ENCODE measurements at regions not wholly inside any gene's neighbourhood (a gene's known extent, or its start where the extent isn't known, plus 50 kb on each side); places are given as distances from the start of the nearest gene placed in this dataset.

- no peak overlapping the region for H3K4me3 ChIP-seq (ENCODE audit: insufficient read depth, low read depth, low read length)
- H4K20me1 ChIP-seq (ENCODE audit: insufficient read depth, low read length), result no peaks in the 10 kb centered on the region
- dilution Hi-C loops (cut with HindIII; ENCODE audit: low sequenced_read_pairs, unreplicated experiment) (no loop called here), in situ Hi-C loops (cut with MboI; ENCODE audit: low sequenced_read_pairs) (no loop called here), intact Hi-C loops (cut with micrococcal nuclease) (no loop called here)
- H3K9me1 ChIP-seq (ENCODE audit: insufficient read depth, low read length), result no peaks in the 10 kb centered on the region
- no peak overlapping the region for H4K91ac ChIP-seq (ENCODE audit: insufficient read depth, low read depth, low read length)
- no peak overlapping the region for H3K56ac ChIP-seq (ENCODE audit: extremely low read depth, insufficient read depth, low read length)
- no peak overlapping the region for H3K14ac ChIP-seq (replicated peaks; ENCODE audit: low read depth, low read length)
- H3K79me1 ChIP-seq (ENCODE audit: low read depth in 1 of 2, low read length in 2 of 2), result no peaks in the 10 kb centered on the region
- H3K36me3 ChIP-seq (ENCODE audit: control insufficient read depth, insufficient read depth, low read length), result no peaks in the 10 kb centered on the region
- H3K9ac ChIP-seq (ENCODE audit: low read depth, low read length), result no peak overlapping the region
- no peak overlapping the region for H3K27ac ChIP-seq (ENCODE audit: insufficient read depth, low read length)
- no peak overlapping the region for H2BK5ac ChIP-seq (ENCODE audit: low read depth, low read length, poor library complexity, severe bottlenecking)
- no peak overlapping the region for H4K8ac ChIP-seq (ENCODE audit: low read depth in 2 of 2, low read length in 2 of 2)
- no peak overlapping the region for H3K23ac ChIP-seq (ENCODE audit: low read depth, low read length)
- H2BK120ac ChIP-seq (ENCODE audit: low read depth, low read length), result no peak overlapping the region
- no peak overlapping the region for H3K4me2 ChIP-seq (ENCODE audit: low read depth, low read length)
- H2BK20ac ChIP-seq (ENCODE audit: low read depth, low read length), result no peak overlapping the region
- H3K27me3 ChIP-seq (ENCODE audit: control insufficient read depth, insufficient read depth, low read length), result no peaks in the 10 kb centered on the region
- TF ChIP-seq CEBPB (IDR thresholded peaks at IDR 0.05; ENCODE audit: low read depth, low read length) (no peak), MAFK (IDR thresholded peaks at IDR 0.05; ENCODE audit: low read depth, low read length) (no peak), RCOR1 (IDR thresholded peaks at IDR 0.05; ENCODE audit: insufficient replicate concordance, low read length) (no peak), CTCF (conservative IDR thresholded peaks at IDR 0.05; ENCODE audit: low read depth, low read length) (no peak), POLR2A (IDR thresholded peaks at IDR 0.05; ENCODE audit: low read depth, low read length) (no peak), NFE2L2 (IDR thresholded peaks at IDR 0.05; ENCODE audit: low read depth, low read length) (no peak), RAD21 (IDR thresholded peaks at IDR 0.05; ENCODE audit: low read length) (no peak), RFX5 (IDR thresholded peaks at IDR 0.05; ENCODE audit: low read depth, low read length) (no peak), MXI1 (IDR thresholded peaks at IDR 0.05; ENCODE audit: borderline replicate concordance, low read depth, low read length) (no peak), BHLHE40 (IDR thresholded peaks at IDR 0.05; ENCODE audit: low read depth, low read length) (no peak), CHD1 (IDR thresholded peaks at IDR 0.05; ENCODE audit: low read depth, low read length) (no peak), ELK1 (IDR thresholded peaks at IDR 0.05; ENCODE audit: borderline replicate concordance, low read depth, low read length) (no peak)
- H3K4me1 ChIP-seq (ENCODE audit: control insufficient read depth, insufficient read depth, low read length), result no peaks in the 10 kb centered on the region
- WGBS, 2 experiments (ENCODE audit: extremely low coverage in 2 of 2, insufficient read length in 1 of 2), result 76% methylated on average over 5 of the region's 7 CpGs; no CpG with 5 or more reads in 1 of the 2 experiments
- ChIA-PET CTCF (no interaction called here), POLR2A (ENCODE audit: unreplicated experiment) (no interaction called here)
- no TSS peak for BruUV-seq (replicated peaks)
- ATAC-seq (ENCODE audit: low read depth) (no peak), DNase-seq (no peak)
- no peak overlapping the region for H4K5ac ChIP-seq (ENCODE audit: low read depth, low read length)
- no peak overlapping the region for H2AFZ ChIP-seq (replicated peaks; ENCODE audit: low read length, poor library complexity)
- H2AK5ac ChIP-seq (ENCODE audit: low read depth, low read length), result no peak overlapping the region
- H2AK9ac ChIP-seq (replicated peaks; ENCODE audit: low read depth, low read length, poor library complexity), result no peak overlapping the region
- H3K9me3 ChIP-seq (ENCODE audit: control insufficient read depth, insufficient read depth, low read length), result peaks cover 20% of the 10 kb centered on the region
- H2BK15ac ChIP-seq (ENCODE audit: low read depth, low read length), result no peak overlapping the region
- H3K4ac ChIP-seq (ENCODE audit: low read depth, low read length), result no peak overlapping the region
- no peak overlapping the region for H3K18ac ChIP-seq (ENCODE audit: low read depth, low read length)
These were observed 469.0 kb upstream of the CDH4 start for GRCh38 chr20:60782959-60783625.
